Daoy (cell line): ENCODE measurements at regions not wholly inside any gene's neighbourhood (a gene's known extent, or its start where the extent isn't known, plus 50 kb on each side); places are given as distances from the start of the nearest gene placed in this dataset.
"Not testable (repeated sequence)": the region's sequence is repeated elsewhere in the genome, so short reads cannot be mapped to it uniquely, and the experiment has no call there.

Experiments
- DNase-seq: peaks from one replicate; pipeline ENCODE4 v3.0.0-alpha.2; 2015; ENCODE audit warnings: low read depth

DNA sequence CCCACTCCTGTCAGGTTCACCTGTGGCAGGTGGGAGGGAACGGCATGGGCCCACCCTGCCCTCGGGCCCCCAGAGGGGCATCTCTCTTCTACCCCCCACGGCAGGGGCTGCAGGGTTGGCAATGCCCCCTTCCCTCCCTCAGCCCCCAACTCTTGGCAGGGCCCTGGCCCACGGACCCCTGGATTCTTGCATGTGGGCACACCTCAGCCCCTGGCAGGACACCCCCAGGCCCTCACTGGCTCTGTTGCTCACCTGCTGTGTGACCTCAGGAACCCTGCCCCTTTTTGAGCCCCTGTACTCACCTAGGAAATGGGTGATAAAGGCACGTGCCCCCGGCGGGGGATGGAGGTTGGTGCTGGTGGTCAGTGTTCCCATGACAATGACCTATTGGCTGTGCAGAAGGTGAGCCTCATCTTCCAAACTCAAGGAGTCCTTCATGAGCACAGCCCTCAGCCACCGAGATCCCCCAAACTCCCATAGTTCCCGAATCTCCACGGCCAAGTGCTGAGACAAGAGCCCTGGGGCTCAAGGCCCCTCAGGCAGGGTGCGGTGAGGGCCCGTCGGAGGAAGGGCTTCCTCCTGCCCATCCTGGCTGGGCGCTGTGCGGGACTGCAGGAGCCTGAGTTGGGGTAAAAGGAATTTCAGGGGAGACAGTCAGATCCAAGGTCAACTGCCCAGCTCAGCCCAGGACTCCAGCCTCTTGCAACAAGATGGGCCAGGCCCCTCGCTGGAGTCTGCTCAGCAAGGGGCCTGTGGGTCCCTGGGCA, 198.2 kb downstream of the IGLL1 start:
- DNase-seq, result no peak

DNA sequence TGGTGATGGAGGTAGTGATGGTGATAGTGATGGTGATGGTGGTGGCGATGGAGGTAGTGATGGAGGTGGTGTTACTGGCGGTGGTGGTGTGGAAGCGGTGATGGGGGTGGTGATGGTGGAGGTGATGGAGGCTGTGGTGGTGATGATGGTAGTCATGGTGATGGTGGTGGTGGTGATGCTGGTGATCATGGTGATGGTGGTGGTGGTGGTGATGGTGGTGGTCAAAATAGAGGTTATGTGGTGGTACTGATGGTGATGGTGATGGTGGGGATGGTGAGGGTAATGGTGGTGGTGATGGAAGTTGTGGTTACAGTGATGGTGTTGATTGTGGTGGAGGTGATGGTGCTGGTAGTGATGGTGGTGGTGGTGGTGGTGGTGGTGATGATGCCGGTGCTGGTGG, 199.2 kb downstream of the IGLL1 start:
- DNase-seq, result no peak

DNA sequence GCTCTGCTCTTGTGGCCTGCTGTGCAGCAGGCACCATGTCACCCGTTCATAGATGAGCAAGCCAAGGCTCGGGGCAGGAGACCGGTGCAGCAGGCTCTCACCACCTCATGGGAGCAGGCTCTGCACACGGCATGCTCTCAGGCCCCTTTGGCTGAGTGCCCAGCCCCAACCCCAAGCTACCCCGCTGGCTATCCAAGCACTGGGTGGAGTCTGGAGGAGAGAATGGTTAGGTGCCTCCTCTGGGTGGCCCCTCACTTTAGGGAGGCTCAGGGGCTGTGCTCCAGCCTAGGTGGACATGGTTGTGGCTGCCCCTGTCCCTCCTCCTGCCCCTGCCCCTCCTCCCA, 199.9 kb downstream of the IGLL1 start:
- no peak for DNase-seq

DNA sequence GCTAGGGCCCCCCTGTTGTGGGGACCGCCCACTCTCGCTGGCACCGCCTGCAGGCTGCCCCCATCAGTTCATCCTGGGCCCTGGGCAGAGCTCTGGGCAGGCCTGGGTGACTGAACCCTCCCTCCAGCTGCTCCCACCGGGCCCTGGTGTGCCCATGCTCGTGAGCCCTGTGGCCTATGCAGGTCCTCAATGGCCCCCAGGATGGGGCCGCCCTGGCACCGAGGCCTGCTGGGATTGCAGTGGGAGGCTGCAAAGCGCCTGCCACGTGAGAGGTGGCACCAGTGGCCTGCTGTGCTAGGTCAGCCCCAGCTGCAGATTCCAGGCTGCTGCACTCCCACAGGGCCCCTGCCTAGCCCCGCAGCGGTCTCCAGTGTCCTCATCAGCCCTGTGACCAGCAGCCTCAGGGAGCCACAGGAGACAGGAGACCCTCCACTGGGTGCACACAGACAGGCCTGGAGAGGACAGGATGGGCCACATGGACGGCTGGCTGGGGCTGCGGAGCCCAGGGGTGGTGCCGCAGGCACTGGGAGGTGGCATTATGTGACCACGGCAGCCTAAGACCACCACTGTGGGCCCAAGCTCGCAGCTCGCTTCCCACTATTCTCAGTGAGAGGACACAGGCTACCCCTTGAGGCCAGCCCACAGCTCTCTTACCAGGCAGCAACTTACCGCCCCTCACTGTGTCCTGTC, 199.4 kb downstream of the BCR start:
- DNase-seq, result not testable (repeated sequence)

DNA sequence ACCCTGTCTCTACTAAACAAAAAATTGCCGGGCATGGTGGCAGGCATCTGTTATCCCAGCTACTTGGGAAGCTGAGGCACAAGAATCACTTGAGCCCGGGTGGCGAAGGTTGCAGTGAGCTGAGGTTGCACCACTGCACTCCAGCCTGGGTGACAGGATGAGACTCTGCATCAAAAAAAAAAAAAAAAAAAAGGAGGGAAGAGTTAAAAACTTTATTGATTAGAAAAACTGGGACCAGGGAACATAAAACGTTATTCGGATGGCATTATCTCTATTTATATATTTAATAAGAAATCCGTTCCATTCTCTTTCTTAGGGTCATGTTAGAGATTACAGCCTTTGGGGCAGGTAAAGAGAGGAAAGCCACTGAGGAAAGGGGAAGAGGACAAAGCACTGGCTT, 197.5 kb downstream of the BCR start:
- DNase-seq, result no peak

DNA sequence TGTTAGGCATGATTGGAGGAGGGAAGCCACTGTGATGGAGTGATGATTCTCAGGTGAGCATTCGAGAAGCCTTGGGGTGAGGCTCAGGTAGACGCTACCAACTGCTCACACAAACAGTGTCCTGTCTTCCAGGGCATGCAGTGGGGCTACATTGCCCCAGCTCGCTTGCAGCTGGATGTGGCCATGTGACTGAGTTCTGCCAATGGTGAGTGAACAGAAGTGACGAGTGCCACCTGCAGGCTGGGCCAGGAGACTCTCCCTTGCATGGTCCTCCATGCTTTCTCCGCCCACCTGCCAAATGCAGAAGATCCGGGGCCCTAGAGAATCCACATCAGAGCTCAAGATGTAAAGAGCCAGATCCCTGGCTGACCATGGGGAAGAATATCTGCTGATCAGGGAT, 195.9 kb downstream of the BCR start:
- DNase-seq, result peak; percentile 58

DNA sequence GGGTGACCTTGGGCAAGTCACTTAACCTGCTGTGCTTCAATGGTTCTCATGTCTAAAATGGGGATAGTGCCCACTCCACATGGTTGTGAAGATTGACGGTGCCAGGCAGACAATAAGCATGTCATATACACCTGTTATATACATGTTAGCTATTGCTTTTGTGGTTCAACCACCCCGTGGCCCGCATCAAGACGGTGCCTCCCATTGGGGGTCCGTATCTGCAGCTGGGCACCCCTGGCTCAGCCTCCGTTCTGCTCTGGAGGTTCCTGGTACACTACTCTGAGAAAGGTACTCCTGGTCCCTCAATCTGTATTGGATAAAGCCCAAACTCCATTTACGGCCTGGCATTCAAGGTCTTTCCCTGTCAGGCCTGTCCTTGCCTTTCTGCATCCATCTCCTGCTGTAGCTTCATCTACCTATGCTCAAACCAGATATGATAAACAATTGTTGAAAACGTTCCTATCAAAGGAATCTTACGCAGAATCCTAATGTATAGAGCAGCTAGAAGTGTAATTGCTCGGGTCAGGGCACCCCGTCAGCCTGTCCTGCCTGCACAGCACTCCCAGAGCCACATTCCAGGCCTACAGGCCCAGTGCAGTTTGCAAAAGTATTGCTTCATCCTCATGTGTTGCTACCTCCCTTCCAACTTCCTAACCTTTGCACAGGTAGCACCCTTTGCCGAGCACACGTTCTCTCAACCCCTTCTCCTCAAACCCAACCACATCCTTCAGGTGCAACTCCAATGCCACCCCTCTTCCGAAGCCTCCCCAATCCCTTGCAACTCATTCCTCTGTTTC, 194.9 kb downstream of the BCR start:
- no peak for DNase-seq

DNA sequence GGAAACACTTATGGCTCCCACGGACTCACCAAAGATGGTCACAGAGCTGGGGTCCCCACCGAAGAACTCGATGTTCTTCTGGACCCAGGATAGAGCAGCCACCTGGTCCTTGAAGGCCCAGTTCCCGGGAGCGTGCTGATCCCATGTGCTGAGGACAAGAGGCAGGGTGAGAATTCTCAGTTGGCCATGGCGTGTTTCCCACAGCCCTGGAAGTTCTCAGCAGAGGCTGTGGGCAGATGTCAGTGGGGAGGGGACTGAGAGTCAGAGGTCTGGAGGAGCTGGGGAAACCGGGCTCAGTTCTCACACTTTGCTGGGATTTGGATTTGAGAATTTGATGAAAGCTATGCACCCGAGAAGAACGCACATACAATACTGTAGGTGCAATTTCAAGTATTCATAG, 193.3 kb downstream of the BCR start:
- DNase-seq, result no peak

DNA sequence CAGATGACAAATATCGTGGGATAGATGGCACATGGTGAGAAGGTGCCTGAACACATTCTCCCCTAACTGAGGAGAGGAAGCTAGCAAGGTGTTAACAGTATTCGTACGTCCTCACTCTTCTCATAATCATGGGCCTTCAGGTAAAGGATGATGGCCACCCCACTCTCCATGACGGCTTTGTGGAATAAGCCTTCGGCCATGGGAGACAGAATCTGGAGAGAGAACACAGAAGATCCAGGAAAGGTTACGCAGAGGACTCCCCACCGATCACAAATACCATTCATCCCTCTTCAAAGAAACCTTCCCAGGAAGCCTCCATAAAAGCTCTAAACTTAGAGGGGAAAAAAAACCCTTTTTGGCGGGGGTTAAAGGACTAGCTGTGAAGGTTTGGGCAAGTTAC, 189.9 kb downstream of the BCR start:
- DNase-seq, result no peak

DNA sequence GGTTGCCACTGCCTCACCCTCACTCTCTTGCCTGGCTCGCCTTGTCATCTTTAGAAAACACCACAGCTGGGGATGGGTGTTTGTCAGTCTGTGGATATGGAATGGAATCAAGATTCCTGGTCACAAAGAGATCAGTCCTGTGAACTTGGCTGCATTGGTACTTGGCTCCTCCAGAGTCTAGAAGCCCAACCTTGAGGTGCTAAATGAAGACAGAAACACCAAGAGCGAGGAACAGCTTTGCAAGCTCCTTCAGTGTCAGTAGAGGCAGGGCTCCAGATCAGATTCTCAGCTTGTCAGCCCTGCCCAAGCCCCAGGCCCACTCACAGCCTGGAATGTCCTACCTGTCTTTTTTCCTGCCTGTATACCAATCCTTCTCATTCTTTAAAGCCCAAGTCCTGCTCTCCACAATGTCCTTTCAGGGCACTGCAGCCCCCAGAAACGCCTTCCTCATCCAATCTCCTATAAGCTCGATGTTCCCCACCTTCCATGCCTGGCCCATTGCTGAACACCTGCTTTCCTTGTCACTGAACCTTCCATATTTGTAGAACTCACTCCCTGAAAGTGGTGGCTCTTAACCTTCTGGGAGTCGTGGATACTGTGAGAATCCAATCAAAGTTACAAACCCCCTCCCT, 188.9 kb downstream of the BCR start:
- DNase-seq, result no peak
